Left colon (tissue), 2 donors: ENCODE measurements at regions not wholly inside any gene's neighbourhood (a gene's known extent, or its start where the extent isn't known, plus 50 kb on each side); places are given as distances from the start of the nearest gene placed in this dataset.
"Not testable (repeated sequence)": the region's sequence is repeated elsewhere in the genome, so short reads cannot be mapped to it uniquely, and the experiment has no call there.

Experiments used
- ATAC-seq: fragments of 200-7000 bp; cut with Tn5 transposase; one replicate; pipeline ENCODE4 v1.9.1; 2020; ENCODE audit warnings: mild to moderate bottlenecking, moderate library complexity
- DNase-seq, 2 donors: peaks; one replicate each; pipeline ENCODE4 v3.0.0-alpha.2; 2020
- intact Hi-C, 2 donors: fragments of 100-400 bp; cut with DNase I in 1 of 2; cut with micrococcal nuclease in 1 of 2; formaldehyde crosslinking; loops; one replicate each; pipeline versions ENCODE4 v1.11.2 to v1.14.0; 2022; cut with DNase I, micrococcal nuclease
- donor health status: DM: no; HTN: no; CAD: no.
- donor health status: DM: yes; HTN: yes; CAD: no.

GRCh38 chr11:97015327-97015726 is 625.5 kb downstream of the JRKL start:
- DNase-seq = no peak
- intact Hi-C loops = no loop called here
- no peak for ATAC-seq

- ATAC-seq (no peak), DNase-seq (no peak)
- intact Hi-C loops = no loop called here
Measured at GRCh38 chr11:97019305-97019704, 629.5 kb downstream of the JRKL start.

GRCh38 chr11:97019754-97020153 is 629.9 kb downstream of the JRKL start:
- DNase-seq (no peak), ATAC-seq (no peak)
- intact Hi-C loops = no loop called here

- intact Hi-C loops = no loop called here
- no peak for DNase-seq
- no peak for ATAC-seq
Measured at GRCh38 chr11:97022955-97023354, 633.1 kb downstream of the JRKL start.

- DNase-seq (no peak), ATAC-seq (no peak)
- intact Hi-C loops = no loop called here
Measured at GRCh38 chr11:97028836-97029406, 639.1 kb downstream of the JRKL start.

- intact Hi-C loops = no loop called here
- DNase-seq (no peak), ATAC-seq (no peak)
Measured at GRCh38 chr11:97033178-97033577, 643.4 kb downstream of the JRKL start.

GRCh38 chr11:97048481-97048880 is 658.7 kb downstream of the JRKL start:
- no peak for ATAC-seq
- intact Hi-C loops = no loop called here

GRCh38 chr11:97060184-97060583 is 670.4 kb downstream of the JRKL start:
- DNase-seq (no peak), ATAC-seq (no peak)
- intact Hi-C loops = no loop called here

More at GRCh38 chr11:97048481-97048880, 658.7 kb downstream of the JRKL start:
- DNase-seq = no peak

GRCh38 chr11:97069160-97069559 is 679.3 kb downstream of the JRKL start:
- no peak for ATAC-seq
- intact Hi-C loops = no loop called here
- no peak for DNase-seq

- intact Hi-C loops = no loop called here
- ATAC-seq = no peak
Measured at GRCh38 chr11:97072420-97072819, 682.6 kb downstream of the JRKL start.

GRCh38 chr11:97076666-97077065 is 686.9 kb downstream of the JRKL start:
- intact Hi-C loops, ATAC-seq, DNase-seq: not testable (repeated sequence)

More at GRCh38 chr11:97072420-97072819, 682.6 kb downstream of the JRKL start:
- DNase-seq = no peak

- intact Hi-C loops = no loop called here
- ATAC-seq = no peak
Measured at GRCh38 chr11:97078443-97078842, 688.6 kb downstream of the JRKL start.

GRCh38 chr11:97079244-97079643 is 689.4 kb downstream of the JRKL start:
- DNase-seq (no peak), ATAC-seq (no peak)
- intact Hi-C loops = no loop called here

More at GRCh38 chr11:97078443-97078842, 688.6 kb downstream of the JRKL start:
- no peak for DNase-seq

- DNase-seq = no peak
- ATAC-seq = no peak
- intact Hi-C loops = no loop called here
Measured at GRCh38 chr11:97087419-97087818, 697.6 kb downstream of the JRKL start.

GRCh38 chr11:97092823-97093222 is 703.0 kb downstream of the JRKL start:
- intact Hi-C loops = no loop called here
- ATAC-seq (no peak), DNase-seq (no peak)

GRCh38 chr11:97102180-97102579 is 712.4 kb downstream of the JRKL start:
- DNase-seq, ATAC-seq, intact Hi-C loops: not testable (repeated sequence)

GRCh38 chr11:97107604-97108003 is 717.8 kb downstream of the JRKL start:
- intact Hi-C loops = no loop called here
- no peak for DNase-seq
- ATAC-seq = no peak

GRCh38 chr11:97109078-97109477 is 719.3 kb downstream of the JRKL start:
- ATAC-seq = no peak
- no peak for DNase-seq
- intact Hi-C loops = no loop called here

- no peak for ATAC-seq
- intact Hi-C loops = no loop called here
- no peak for DNase-seq
Measured at GRCh38 chr11:97110376-97110775, 720.6 kb downstream of the JRKL start.

- DNase-seq (no peak), ATAC-seq (no peak)
- intact Hi-C loops = no loop called here
Measured at GRCh38 chr11:97111559-97111958, 721.7 kb downstream of the JRKL start.

- intact Hi-C loops = no loop called here
- no peak for DNase-seq
- ATAC-seq = no peak
Measured at GRCh38 chr11:97118614-97119200, 728.9 kb downstream of the JRKL start.
